WI38 (cell line): ENCODE measurements at regions not wholly inside any gene's neighbourhood (a gene's known extent, or its start where the extent isn't known, plus 50 kb on each side); places are given as distances from the start of the nearest gene placed in this dataset.

Experiments
- H3K4me3 ChIP-seq: 2 replicates; pipeline ENCODE4 v1.5.1; 2011; ENCODE audit warnings: low read depth, mild to moderate bottlenecking, control low read depth, low read length
- TF ChIP-seq, protein P1 (sequence below): IDR thresholded peaks from 2 replicates; pipeline ENCODE4 v1.5.1; 2012; ENCODE audit warnings: low read depth, mild to moderate bottlenecking, control low read depth, low read length

DNA sequence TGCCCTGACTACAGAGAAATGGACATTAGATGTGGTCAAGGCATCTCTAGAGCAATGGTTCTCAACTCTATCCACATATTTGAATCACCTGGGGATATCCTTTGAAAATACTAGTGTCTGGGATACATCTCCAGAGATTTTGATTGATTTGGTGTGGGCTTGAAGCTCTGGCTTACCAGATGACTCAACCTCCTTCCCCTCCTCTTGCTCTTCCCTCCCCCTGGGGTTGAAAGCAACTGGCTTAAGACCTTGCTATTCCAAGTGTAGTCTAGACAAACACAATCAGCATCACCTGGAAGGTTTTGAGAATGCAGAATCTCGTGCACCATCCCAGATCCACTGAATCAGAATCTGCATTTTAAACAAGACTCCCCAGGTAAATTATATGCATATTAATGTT lies 183.8 kb downstream of the DAD1 start:
- no peak overlapping the region for H3K4me3 ChIP-seq
- TF ChIP-seq, protein P1, sequence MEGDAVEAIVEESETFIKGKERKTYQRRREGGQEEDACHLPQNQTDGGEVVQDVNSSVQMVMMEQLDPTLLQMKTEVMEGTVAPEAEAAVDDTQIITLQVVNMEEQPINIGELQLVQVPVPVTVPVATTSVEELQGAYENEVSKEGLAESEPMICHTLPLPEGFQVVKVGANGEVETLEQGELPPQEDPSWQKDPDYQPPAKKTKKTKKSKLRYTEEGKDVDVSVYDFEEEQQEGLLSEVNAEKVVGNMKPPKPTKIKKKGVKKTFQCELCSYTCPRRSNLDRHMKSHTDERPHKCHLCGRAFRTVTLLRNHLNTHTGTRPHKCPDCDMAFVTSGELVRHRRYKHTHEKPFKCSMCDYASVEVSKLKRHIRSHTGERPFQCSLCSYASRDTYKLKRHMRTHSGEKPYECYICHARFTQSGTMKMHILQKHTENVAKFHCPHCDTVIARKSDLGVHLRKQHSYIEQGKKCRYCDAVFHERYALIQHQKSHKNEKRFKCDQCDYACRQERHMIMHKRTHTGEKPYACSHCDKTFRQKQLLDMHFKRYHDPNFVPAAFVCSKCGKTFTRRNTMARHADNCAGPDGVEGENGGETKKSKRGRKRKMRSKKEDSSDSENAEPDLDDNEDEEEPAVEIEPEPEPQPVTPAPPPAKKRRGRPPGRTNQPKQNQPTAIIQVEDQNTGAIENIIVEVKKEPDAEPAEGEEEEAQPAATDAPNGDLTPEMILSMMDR = no peak

GRCh38 chr14:22403296-22403695 lies 185.7 kb downstream of the DAD1 start:
- no peak overlapping the region for H3K4me3 ChIP-seq
- TF ChIP-seq, protein P1 = no peak

DNA sequence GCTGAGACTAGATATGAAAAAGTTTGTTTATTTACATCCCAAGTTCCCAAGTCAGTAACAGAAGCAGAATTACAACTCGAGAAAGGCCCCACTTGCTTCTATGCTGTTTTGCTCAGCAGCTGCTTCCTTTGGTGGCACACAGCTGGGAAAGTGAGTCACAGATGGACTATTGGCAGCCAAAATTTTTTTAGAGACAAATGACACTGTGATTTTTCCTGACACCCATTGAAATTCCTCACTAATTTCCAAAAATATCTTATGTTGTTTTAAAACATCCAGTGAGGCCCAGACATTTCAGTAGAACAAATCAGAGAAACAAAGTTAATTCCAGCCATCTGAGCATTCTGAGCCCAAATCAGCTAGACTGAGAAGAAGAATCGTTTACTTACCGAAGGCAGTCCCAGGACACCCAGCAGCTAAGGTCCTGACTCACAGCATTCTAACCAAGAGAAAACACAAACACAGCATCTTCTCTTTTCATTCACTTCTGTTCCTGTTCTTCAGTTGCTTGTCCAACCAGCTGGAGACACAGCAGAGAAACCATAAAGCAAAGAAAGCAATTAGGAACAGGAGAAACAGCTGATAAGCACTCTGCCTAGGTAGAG lies 188.3 kb downstream of the DAD1 start:
- no peak overlapping the region for H3K4me3 ChIP-seq
- TF ChIP-seq, protein P1 = no peak

DNA sequence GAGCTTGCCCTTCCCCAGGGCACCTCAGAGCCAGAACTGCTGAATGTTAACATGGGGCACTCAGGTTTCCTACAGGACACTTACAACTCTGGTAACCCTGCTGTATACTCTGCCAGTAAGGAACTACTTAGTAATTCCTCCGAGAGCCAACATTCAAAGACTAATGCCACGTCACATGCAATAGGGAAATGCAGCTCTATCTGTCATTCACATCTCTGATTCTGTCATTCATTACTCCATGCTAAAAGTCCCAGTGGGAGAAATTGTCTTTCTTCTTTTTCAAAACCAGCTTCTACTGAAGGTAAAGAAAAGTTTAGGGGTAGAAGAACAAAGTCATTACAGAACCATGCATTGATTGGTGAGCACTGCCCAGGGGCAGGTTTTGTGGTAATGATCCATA lies 189.2 kb downstream of the DAD1 start:
- TF ChIP-seq, protein P1 = no peak

GRCh38 chr14:22397221-22397737 lies 191.7 kb downstream of the DAD1 start:
- TF ChIP-seq, protein P1 = no peak
- no peak overlapping the region for H3K4me3 ChIP-seq

More for the DNA sequence above, 189.2 kb downstream of the DAD1 start:
- no peak overlapping the region for H3K4me3 ChIP-seq

DNA sequence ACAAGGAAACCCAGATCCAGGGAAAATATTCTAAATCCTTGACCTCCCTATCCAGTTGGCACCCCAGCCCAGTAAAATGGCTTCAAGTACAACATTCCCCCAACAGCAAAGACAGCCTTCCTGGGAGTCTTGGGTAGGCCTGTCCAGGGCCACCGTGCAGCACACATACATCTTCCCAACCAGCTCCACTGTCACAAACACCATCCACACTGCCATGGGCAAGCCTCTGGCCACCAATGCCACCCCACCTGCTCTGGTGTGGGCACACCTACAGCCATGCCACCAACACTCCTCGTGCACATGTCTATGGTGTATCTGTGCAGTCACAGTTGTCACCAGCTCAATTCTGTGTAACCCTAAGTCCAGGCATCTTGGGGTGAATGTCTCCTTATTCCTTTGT lies 193.2 kb downstream of the DAD1 start:
- TF ChIP-seq, protein P1 = no peak
- no peak overlapping the region for H3K4me3 ChIP-seq

DNA sequence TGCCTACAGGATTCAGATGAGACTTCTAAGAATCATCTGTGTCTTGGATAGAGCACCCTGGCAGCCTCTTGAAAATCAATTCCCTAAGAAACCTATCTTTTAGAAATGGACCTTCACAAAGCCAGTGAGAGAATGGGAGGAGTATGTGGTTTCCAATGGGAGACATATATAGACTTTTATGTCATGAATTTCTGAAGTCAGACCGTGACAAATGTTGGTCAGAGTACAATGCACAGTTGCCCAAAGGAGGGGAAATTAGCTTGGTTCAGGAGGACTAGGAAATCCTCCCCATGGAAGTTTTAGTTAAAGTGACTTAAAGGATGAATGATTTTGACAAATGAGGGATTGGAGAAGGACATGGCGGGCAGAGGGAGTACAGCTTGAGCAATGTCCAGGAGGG lies 194.4 kb downstream of the DAD1 start:
- no peak overlapping the region for H3K4me3 ChIP-seq
- TF ChIP-seq, protein P1 = no peak
